H1 (cell line): ENCODE measurements at regions not wholly inside any gene's neighbourhood (a gene's known extent, or its start where the extent isn't known, plus 50 kb on each side); places are given as distances from the start of the nearest gene placed in this dataset.

Experiments used
- ATF3 ChIP-seq: IDR thresholded peaks from 2 replicates; pipeline ENCODE4 v1.6.1; 2011; ENCODE audit warnings: low read depth, mild to moderate bottlenecking, low read length; ENCODE audit not compliant: insufficient read depth
- BCL11A ChIP-seq, 2 experiments: IDR thresholded peaks; one replicate each; pipeline ENCODE4 v1.6.1; 2011; ENCODE audit warnings: low read depth in 2 of 2, low read length in 2 of 2, mild to moderate bottlenecking in 2 of 2
- JUN ChIP-seq: IDR thresholded peaks from 2 replicates; pipeline ENCODE4 v1.6.1; 2011; ENCODE audit warnings: low read depth, mild to moderate bottlenecking, improper control_type of control experiment, low read length
- MAFK ChIP-seq: IDR thresholded peaks from 2 replicates; pipeline ENCODE4 v1.6.1; 2012; ENCODE audit warnings: low read depth, mild to moderate bottlenecking, improper control_type of control experiment, low read length
- RAD21 ChIP-seq, 2 experiments: IDR thresholded peaks in 1 of 2; conservative IDR thresholded peaks in 1 of 2; 2 replicates each; pipeline ENCODE4 v1.6.1; 2011; ENCODE audit warnings: low read depth in 2 of 2, low read length in 2 of 2, improper control_type of control experiment in 1 of 2, inconsistent platforms in 1 of 2, mild to moderate bottlenecking in 1 of 2, moderate library complexity in 1 of 2
- RBBP5 ChIP-seq: IDR thresholded peaks from 2 replicates; pipeline ENCODE4 v1.7.1; 2012; ENCODE audit warnings: low read depth, mild to moderate bottlenecking, inconsistent platforms, low read length, moderate library complexity, borderline replicate concordance
- TAF7 ChIP-seq: optimal IDR thresholded peaks from 2 replicates; pipeline ENCODE3; 2011; ENCODE audit warnings: low read depth, mild to moderate bottlenecking, inconsistent platforms, low read length, moderate library complexity, borderline replicate concordance

GRCh38 chr4:96262057-96262456 is 422.2 kb downstream of the PDHA2 start (continued):
- no peak for TF ChIP-seq TAF7
- TF ChIP-seq RAD21 (IDR thresholded peaks at IDR 0.05 in 1 of 2, conservative IDR thresholded peaks at IDR 0.05 in 1 of 2; ENCODE audit: low read depth in 2 of 2, low read length in 2 of 2): no peak
- no peak for TF ChIP-seq ATF3
- TF ChIP-seq MAFK: no peak
- no peak for TF ChIP-seq RBBP5
- TF ChIP-seq JUN: no peak
- no peak for TF ChIP-seq BCL11A (IDR thresholded peaks at IDR 0.05; ENCODE audit: low read depth in 2 of 2, low read length in 2 of 2)
